OCI-LY7 (cell line): ENCODE measurements at regions not wholly inside any gene's neighbourhood (a gene's known extent, or its start where the extent isn't known, plus 50 kb on each side); places are given as distances from the start of the nearest gene placed in this dataset.

Experiments
- BruUV-seq: library from RNA; stranded (reverse); fragments of 400-500 nt; replicated peaks from 2 replicates; lab custom pipeline; 2021; lab: Mats Ljungman, UMichigan
- CTCF ChIA-PET: fragments of 300-600 bp; sonication (Branson Sonifier 250); formaldehyde crosslinking; loops from one replicate; lab custom pipeline; 2022; ENCODE audit warnings: antibody characterized with exemption; ENCODE audit not compliant: unreplicated experiment; lab: Charles Lee
- POLR2A ChIA-PET: fragments of 300-600 bp; sonication (Branson Sonifier 250); formaldehyde crosslinking; loops from one replicate; lab custom pipeline; 2022; ENCODE audit warnings: antibody characterized with exemption; lab: Charles Lee
- DNase-seq: peaks from one replicate; pipeline ENCODE4 v3.0.0-alpha.2; 2015; ENCODE audit warnings: low spot score
- H2AFZ ChIP-seq: fragments of 200-600 bp; sonication (generic), shearing (Covaris generic); 2 replicates; pipeline ENCODE4 v1.6.1; 2014; ENCODE audit warnings: mild to moderate bottlenecking, antibody characterized with exemption, low read length, moderate library complexity
- H3K27ac ChIP-seq: fragments of 200-600 bp; sonication (generic); 2 replicates; pipeline ENCODE4 v1.5.1; 2014; ENCODE audit warnings: mixed run types, low read depth, mild to moderate bottlenecking, moderate library complexity, low read length, inconsistent platforms; ENCODE audit not compliant: poor library complexity, severe bottlenecking
- H3K36me3 ChIP-seq: fragments of 200-600 bp; sonication (generic); 2 replicates; pipeline ENCODE4 v1.6.1; 2014; ENCODE audit warnings: mild to moderate bottlenecking, antibody characterized with exemption, low read length, moderate library complexity, mixed read lengths; ENCODE audit not compliant: insufficient read depth
- H3K4me1 ChIP-seq: fragments of 200-600 bp; sonication (generic); 2 replicates; pipeline ENCODE4 v1.5.1; 2014; ENCODE audit warnings: mild to moderate bottlenecking, low read length; ENCODE audit not compliant: insufficient read depth, poor library complexity, severe bottlenecking
- H3K4me2 ChIP-seq: fragments of 200-600 bp; sonication (generic); 2 replicates; pipeline ENCODE4 v1.6.1; 2014; ENCODE audit warnings: mild to moderate bottlenecking, low read length
- H3K4me3 ChIP-seq: fragments of 200-600 bp; sonication (generic); 2 replicates; pipeline ENCODE4 v1.5.1; 2014; ENCODE audit warnings: mild to moderate bottlenecking, low read depth, low read length; ENCODE audit not compliant: poor library complexity, severe bottlenecking
- H3K79me2 ChIP-seq: fragments of 200-600 bp; sonication (generic); 2 replicates; pipeline ENCODE4 v1.6.1; 2016; ENCODE audit warnings: low read depth, mild to moderate bottlenecking, low read length, moderate library complexity, mixed read lengths; ENCODE audit not compliant: insufficient read depth
- H3K9me2 ChIP-seq: fragments of 200-600 bp; sonication (generic); 2 replicates; pipeline ENCODE4 v1.6.1; 2016; ENCODE audit warnings: mild to moderate bottlenecking, low read length, mixed read lengths; ENCODE audit not compliant: insufficient read depth
- H3K9me3 ChIP-seq: fragments of 200-600 bp; sonication (generic); 2 replicates; pipeline ENCODE4 v1.6.1; 2014; ENCODE audit warnings: mild to moderate bottlenecking, mixed run types, low read length, mixed read lengths
- H4K20me1 ChIP-seq: fragments of 200-600 bp; sonication (generic); 2 replicates; pipeline ENCODE4 v1.6.1; 2014; ENCODE audit warnings: mild to moderate bottlenecking, antibody characterized with exemption, low read length, moderate library complexity, mixed read lengths; ENCODE audit not compliant: insufficient read depth
- CTCF ChIP-seq: fragments of 200-600 bp; sonication (generic); conservative IDR thresholded peaks from 2 replicates; pipeline ENCODE4 v1.5.1; 2014; ENCODE audit warnings: mild to moderate bottlenecking, antibody characterized with exemption, low read length, moderate library complexity, mixed read lengths
- EZH2phosphoT487 ChIP-seq: fragments of 200-600 bp; sonication (generic); IDR thresholded peaks from 2 replicates; pipeline ENCODE4 v1.6.1; 2018; ENCODE audit warnings: low read depth, borderline replicate concordance, mild to moderate bottlenecking, mixed run types, antibody characterized with exemption, low read length, moderate library complexity, mixed read lengths
- intact Hi-C: fragments of 100-400 bp; cut with micrococcal nuclease; formaldehyde crosslinking; loops from one replicate; pipeline ENCODE4 v1.10.0; 2022; ENCODE audit not compliant: unreplicated experiment

- Histone ChIP-seq H3K9me2 (no peaks in the 10 kb centered on the region), H3K4me1 (no peaks in the 10 kb centered on the region), H3K36me3 (no peaks in the 10 kb centered on the region), H4K20me1 (no peaks in the 10 kb centered on the region), H3K79me2 (no peaks in the 10 kb centered on the region), H2AFZ (no peak overlapping the region), H3K27ac (no peak overlapping the region), H3K4me2 (no peak overlapping the region), H3K9me3 (no peaks in the 10 kb centered on the region), H3K4me3 (no peak overlapping the region)
- TF ChIP-seq EZH2phosphoT487 (no peak), CTCF (no peak)
- intact Hi-C loops: no loop called here
- no TSS peak for BruUV-seq
- no peak for DNase-seq
- ChIA-PET POLR2A (no interaction called here), CTCF (no interaction called here)
Measured at GRCh38 chr12:131457028-131457310, 253.9 kb upstream of the SFSWAP start.

GRCh38 chr12:131457331-131458047, 253.4 kb upstream of the SFSWAP start:
- intact Hi-C loops: no loop called here
- Histone ChIP-seq H4K20me1 (no peaks in the 10 kb centered on the region), H3K36me3 (no peaks in the 10 kb centered on the region), H3K79me2 (no peaks in the 10 kb centered on the region), H3K4me1 (no peaks in the 10 kb centered on the region), H3K9me2 (no peaks in the 10 kb centered on the region), H3K9me3 (no peaks in the 10 kb centered on the region), H3K27ac (no peak overlapping the region), H3K4me2 (no peak overlapping the region), H2AFZ (no peak overlapping the region), H3K4me3 (no peak overlapping the region)
- CTCF ChIA-PET: no interaction called here
- TF ChIP-seq CTCF (no peak), EZH2phosphoT487 (no peak)
- no peak for DNase-seq
- POLR2A ChIA-PET: no interaction called here
- no TSS peak for BruUV-seq

- Histone ChIP-seq H4K20me1 (no peaks in the 10 kb centered on the region), H3K4me3 (no peak overlapping the region), H2AFZ (no peak overlapping the region), H3K79me2 (no peaks in the 10 kb centered on the region), H3K9me2 (no peaks in the 10 kb centered on the region), H3K36me3 (no peaks in the 10 kb centered on the region), H3K9me3 (no peaks in the 10 kb centered on the region), H3K4me2 (no peak overlapping the region), H3K27ac (no peak overlapping the region), H3K4me1 (no peaks in the 10 kb centered on the region)
- TF ChIP-seq CTCF: no peak
- TF ChIP-seq EZH2phosphoT487: no peak
- POLR2A ChIA-PET: no interaction called here
- CTCF ChIA-PET: no interaction called here
- BruUV-seq: no TSS peak
- intact Hi-C loops: no loop called here
- DNase-seq: no peak
Measured at GRCh38 chr12:131458048-131458374, 252.9 kb upstream of the SFSWAP start.
